GM23338 (cell line): ENCODE measurements at regions not wholly inside any gene's neighbourhood (a gene's known extent, or its start where the extent isn't known, plus 50 kb on each side); places are given as distances from the start of the nearest gene placed in this dataset.

Experiments
- ATAC-seq: fragments of 200-7000 bp; cut with Tn5 transposase; 3 replicates; pipeline ENCODE4 v1.9.1; 2020
- DNase-seq: peaks from one replicate; pipeline ENCODE4 v3.0.0-alpha.2; 2015; ENCODE audit warnings: low spot score
- H2AFZ ChIP-seq: fragments of 200-600 bp; sonication (generic); 2 replicates; pipeline ENCODE4 v1.8.0; 2016; ENCODE audit warnings: antibody characterized with exemption, mild to moderate bottlenecking, moderate library complexity
- H3F3A ChIP-seq: fragments of 200-600 bp; sonication (generic); replicated peaks from 2 replicates; pipeline ENCODE4 v1.8.0; 2017; ENCODE audit warnings: antibody characterized with exemption, mixed run types, low read depth
- H3K27ac ChIP-seq: fragments of 200-600 bp; sonication (generic); 2 replicates; pipeline ENCODE4 v1.6.1; 2016; ENCODE audit warnings: low read depth
- H3K27me3 ChIP-seq: fragments of 200-600 bp; sonication (generic); 2 replicates; pipeline ENCODE4 v1.8.0; 2016; ENCODE audit warnings: mild to moderate bottlenecking, mixed run types, moderate library complexity; ENCODE audit not compliant: insufficient read depth
- H3K36me3 ChIP-seq: fragments of 200-600 bp; sonication (generic); 2 replicates; pipeline ENCODE4 v1.8.0; 2016; ENCODE audit warnings: mild to moderate bottlenecking; ENCODE audit not compliant: insufficient read depth
- H3K4me1 ChIP-seq: fragments of 200-600 bp; sonication (generic); 2 replicates; pipeline ENCODE4 v1.8.0; 2016; ENCODE audit warnings: mild to moderate bottlenecking, moderate library complexity; ENCODE audit not compliant: insufficient read depth
- H3K4me2 ChIP-seq: fragments of 200-600 bp; sonication (generic); 2 replicates; pipeline ENCODE4 v1.7.1; 2017; ENCODE audit warnings: mixed run types
- H3K4me3 ChIP-seq: fragments of 200-600 bp; sonication (generic); 2 replicates; pipeline ENCODE4 v1.6.1; 2016; ENCODE audit warnings: mixed run types
- H3K79me2 ChIP-seq: fragments of 200-600 bp; sonication (generic); replicated peaks from 2 replicates; pipeline ENCODE4 v1.8.0; 2017; ENCODE audit warnings: mild to moderate bottlenecking; ENCODE audit not compliant: insufficient read depth
- H3K9me2 ChIP-seq: fragments of 200-600 bp; sonication (generic); 2 replicates; pipeline ENCODE4 v1.8.0; 2017; ENCODE audit not compliant: insufficient read depth
- H4K20me1 ChIP-seq: fragments of 200-600 bp; sonication (generic); replicated peaks from 2 replicates; pipeline ENCODE4 v1.8.0; 2017; ENCODE audit warnings: mild to moderate bottlenecking; ENCODE audit not compliant: insufficient read depth
- H3K27ac Mint-ChIP-seq: 2 replicates; pipeline ENCODE4 v1.8.0; 2020; ENCODE audit warnings: inconsistent platforms, mild to moderate bottlenecking, moderate library complexity, mixed read lengths
- H3K27me3 Mint-ChIP-seq: 3 replicates; pipeline ENCODE4 v1.8.0; 2022; ENCODE audit warnings: low read depth, mild to moderate bottlenecking, moderate library complexity, mixed read lengths, inconsistent platforms; ENCODE audit not compliant: insufficient read depth, poor library complexity
- H3K36me3 Mint-ChIP-seq: 3 replicates; pipeline ENCODE4 v1.8.0; 2021; ENCODE audit warnings: low read depth, mild to moderate bottlenecking, inconsistent platforms, moderate library complexity, mixed read lengths
- H3K4me1 Mint-ChIP-seq: 3 replicates; pipeline ENCODE4 v1.8.0; 2020; ENCODE audit warnings: mild to moderate bottlenecking, inconsistent platforms, mixed read lengths
- H3K4me3 Mint-ChIP-seq: 3 replicates; pipeline ENCODE4 v1.8.0; 2021; ENCODE audit warnings: moderate library complexity, mild to moderate bottlenecking, inconsistent platforms, mixed read lengths
- H3K9me3 Mint-ChIP-seq: 3 replicates; pipeline ENCODE4 v1.8.0; 2020; ENCODE audit warnings: moderate library complexity, mild to moderate bottlenecking, inconsistent platforms, mixed read lengths
- CREB1 ChIP-seq: fragments of 250-450 bp; sonication (Bioruptor Pico); IDR thresholded peaks from 2 replicates; pipeline ENCODE4 v1.5.0; 2020; ENCODE audit warnings: low read depth, mild to moderate bottlenecking, moderate library complexity
- ETS1 ChIP-seq: IDR thresholded peaks from 2 replicates; pipeline ENCODE4 v1.6.1; 2016; ENCODE audit warnings: antibody characterized with exemption
- EZH2 ChIP-seq: fragments of 200-600 bp; sonication (generic); IDR thresholded peaks from one replicate; pipeline ENCODE4 v1.8.0; 2017; ENCODE audit warnings: antibody characterized with exemption, mild to moderate bottlenecking, low read depth; ENCODE audit not compliant: unreplicated experiment
- EZH2phosphoT487 ChIP-seq: fragments of 200-600 bp; sonication (generic); IDR thresholded peaks from one replicate; pipeline ENCODE4 v1.8.1; 2018; ENCODE audit warnings: antibody characterized with exemption; ENCODE audit not compliant: unreplicated experiment
- JUNB ChIP-seq: IDR thresholded peaks from one replicate; pipeline ENCODE4 v1.6.1; 2016; ENCODE audit warnings: antibody characterized with exemption; ENCODE audit not compliant: unreplicated experiment
- NANOG ChIP-seq: IDR thresholded peaks from 2 replicates; pipeline ENCODE4 v1.6.1; 2016; ENCODE audit warnings: antibody characterized with exemption, borderline replicate concordance
- POLR2AphosphoS5 ChIP-seq: IDR thresholded peaks from 2 replicates; pipeline ENCODE4 v1.6.1; 2016; ENCODE audit warnings: antibody characterized with exemption, low read depth
- REST ChIP-seq: IDR thresholded peaks from one replicate; pipeline ENCODE4 v1.6.1; 2018; ENCODE audit warnings: antibody characterized with exemption; ENCODE audit not compliant: unreplicated experiment
- STAT1 ChIP-seq: IDR thresholded peaks from one replicate; pipeline ENCODE4 v1.6.1; 2016; ENCODE audit warnings: antibody characterized with exemption; ENCODE audit not compliant: unreplicated experiment
- ZNF114 ChIP-seq: fragments of 250-450 bp; sonication (Bioruptor Pico); IDR thresholded peaks from 2 replicates; pipeline ENCODE4 v1.5.0; 2020; ENCODE audit warnings: mild to moderate bottlenecking, moderate library complexity
- ZNF331 ChIP-seq: fragments of 250-450 bp; sonication (Bioruptor Pico); IDR thresholded peaks from 2 replicates; pipeline ENCODE4 v1.5.0; 2020; ENCODE audit warnings: low read depth, mild to moderate bottlenecking, moderate library complexity
- ZNF462 ChIP-seq: fragments of 250-450 bp; sonication (Bioruptor Pico); IDR thresholded peaks from 2 replicates; pipeline ENCODE4 v1.5.0; 2020; ENCODE audit warnings: mild to moderate bottlenecking, moderate library complexity
- TF ChIP-seq, protein P1 (sequence below), 2 experiments: fragments of 200-600 bp in 1 of 2; sonication (generic) in 1 of 2; conservative IDR thresholded peaks; 2 replicates each; pipeline versions ENCODE4 v1.5.1 to v1.6.1; 2016 to 2017; ENCODE audit warnings: antibody characterized with exemption in 2 of 2, low read depth in 2 of 2, mild to moderate bottlenecking in 2 of 2, moderate library complexity in 1 of 2

DNA sequence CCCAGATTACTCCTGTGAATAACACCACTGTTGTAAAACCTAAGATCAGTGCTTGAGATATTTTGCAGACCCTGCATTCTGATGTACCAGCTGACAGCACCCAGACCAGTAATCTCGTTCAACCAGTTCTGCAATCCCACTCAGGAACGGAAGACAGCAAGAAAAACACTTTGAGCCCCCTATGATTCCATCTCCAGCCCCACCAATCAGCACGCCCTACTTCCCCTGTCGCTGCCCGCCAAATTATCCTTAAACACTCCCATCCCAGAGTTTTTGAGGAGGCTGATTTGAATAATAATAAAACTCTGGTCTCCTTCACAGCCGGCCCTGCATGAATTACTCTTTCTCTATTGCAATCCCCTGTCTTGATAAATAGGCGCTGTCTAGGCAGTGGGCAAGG lies 173.9 kb upstream of the CDH2 start:
- Histone ChIP-seq H3K4me1 (peaks cover 28% of the 10 kb centered on the region), H3F3A (no peaks in the 10 kb centered on the region), H2AFZ (peak overlapping the region; percentile 15; the same call in 1 of the 2 replicates), H3K79me2 (no peaks in the 10 kb centered on the region), H3K27me3 (no peaks in the 10 kb centered on the region), H3K36me3 (no peaks in the 10 kb centered on the region), H4K20me1 (no peaks in the 10 kb centered on the region), H3K4me3 (no peak overlapping the region), H3K27ac (peak overlapping the region; percentile 74), H3K4me2 (peak overlapping the region; percentile 38; the same call in 1 of the 2 replicates), H3K9me2 (no peaks in the 10 kb centered on the region)
- H3K36me3 Mint-ChIP-seq = no peaks in the 10 kb centered on the region
- TF ChIP-seq ZNF331 (CRISPR knock-in tag) = no peak
- no peak for TF ChIP-seq CREB1 (CRISPR knock-in tag)
- TF ChIP-seq EZH2 = no peak
- TF ChIP-seq JUNB = no peak
- TF ChIP-seq ZNF462 (CRISPR knock-in tag) = no peak
- no peak for TF ChIP-seq ETS1
- TF ChIP-seq, protein P1, sequence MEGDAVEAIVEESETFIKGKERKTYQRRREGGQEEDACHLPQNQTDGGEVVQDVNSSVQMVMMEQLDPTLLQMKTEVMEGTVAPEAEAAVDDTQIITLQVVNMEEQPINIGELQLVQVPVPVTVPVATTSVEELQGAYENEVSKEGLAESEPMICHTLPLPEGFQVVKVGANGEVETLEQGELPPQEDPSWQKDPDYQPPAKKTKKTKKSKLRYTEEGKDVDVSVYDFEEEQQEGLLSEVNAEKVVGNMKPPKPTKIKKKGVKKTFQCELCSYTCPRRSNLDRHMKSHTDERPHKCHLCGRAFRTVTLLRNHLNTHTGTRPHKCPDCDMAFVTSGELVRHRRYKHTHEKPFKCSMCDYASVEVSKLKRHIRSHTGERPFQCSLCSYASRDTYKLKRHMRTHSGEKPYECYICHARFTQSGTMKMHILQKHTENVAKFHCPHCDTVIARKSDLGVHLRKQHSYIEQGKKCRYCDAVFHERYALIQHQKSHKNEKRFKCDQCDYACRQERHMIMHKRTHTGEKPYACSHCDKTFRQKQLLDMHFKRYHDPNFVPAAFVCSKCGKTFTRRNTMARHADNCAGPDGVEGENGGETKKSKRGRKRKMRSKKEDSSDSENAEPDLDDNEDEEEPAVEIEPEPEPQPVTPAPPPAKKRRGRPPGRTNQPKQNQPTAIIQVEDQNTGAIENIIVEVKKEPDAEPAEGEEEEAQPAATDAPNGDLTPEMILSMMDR (conservative IDR thresholded peaks at IDR 0.05; ENCODE audit: low read depth in 2 of 2) = no peak
- no peak for TF ChIP-seq STAT1
- TF ChIP-seq REST = no peak
- no peak for TF ChIP-seq NANOG
- no peak for TF ChIP-seq POLR2AphosphoS5
- no peak for TF ChIP-seq ZNF114 (CRISPR knock-in tag)
- no peak for TF ChIP-seq EZH2phosphoT487
- ATAC-seq = peak; percentile 88
- peak overlapping the region; percentile 50 for H3K27ac Mint-ChIP-seq
- H3K4me1 Mint-ChIP-seq = peaks cover 35% of the 10 kb centered on the region
- no peaks in the 10 kb centered on the region for H3K9me3 Mint-ChIP-seq
- H3K4me3 Mint-ChIP-seq = no peak overlapping the region
- peak; percentile 69 for DNase-seq
- H3K27me3 Mint-ChIP-seq = peaks cover 2% of the 10 kb centered on the region
